ENCODE measurements at regions not wholly inside any gene's neighbourhood (a gene's known extent, or its start where the extent isn't known, plus 50 kb on each side); places are given as distances from the start of the nearest gene placed in this dataset.

DNA sequence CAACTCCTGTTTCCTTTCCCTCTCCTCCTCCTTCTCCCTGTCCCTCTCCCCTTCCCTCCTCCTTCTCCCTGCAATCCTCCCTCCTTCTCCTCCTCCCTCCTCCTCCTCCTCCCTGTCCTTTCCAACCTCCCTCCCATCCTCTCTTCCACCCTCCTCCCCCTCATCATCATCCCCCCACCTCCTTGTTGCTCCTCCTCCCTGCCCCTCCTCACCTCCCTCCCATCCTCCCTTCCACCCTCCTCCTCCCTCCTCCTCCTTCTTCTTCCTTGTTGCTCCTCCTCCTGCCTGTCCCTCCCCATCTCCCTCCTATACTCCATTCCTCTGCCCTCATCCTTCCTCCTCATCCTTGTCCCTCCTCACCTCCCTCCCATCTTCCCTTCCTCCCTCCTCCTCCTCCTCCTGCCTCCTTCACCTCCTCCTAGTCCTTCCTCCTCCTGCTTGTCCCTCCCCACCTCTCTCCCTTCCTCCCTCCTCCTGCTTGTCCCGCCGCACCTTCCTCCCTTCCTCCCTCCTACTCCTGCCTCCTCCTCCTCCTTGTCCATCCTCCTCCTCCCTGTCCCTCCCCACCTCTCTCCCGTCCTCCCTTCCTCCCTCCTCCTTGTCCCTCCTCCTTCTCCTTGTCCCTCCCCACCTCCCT, 222.5 kb downstream of the IRF8 start:
- no peak for DNase-seq

DNA sequence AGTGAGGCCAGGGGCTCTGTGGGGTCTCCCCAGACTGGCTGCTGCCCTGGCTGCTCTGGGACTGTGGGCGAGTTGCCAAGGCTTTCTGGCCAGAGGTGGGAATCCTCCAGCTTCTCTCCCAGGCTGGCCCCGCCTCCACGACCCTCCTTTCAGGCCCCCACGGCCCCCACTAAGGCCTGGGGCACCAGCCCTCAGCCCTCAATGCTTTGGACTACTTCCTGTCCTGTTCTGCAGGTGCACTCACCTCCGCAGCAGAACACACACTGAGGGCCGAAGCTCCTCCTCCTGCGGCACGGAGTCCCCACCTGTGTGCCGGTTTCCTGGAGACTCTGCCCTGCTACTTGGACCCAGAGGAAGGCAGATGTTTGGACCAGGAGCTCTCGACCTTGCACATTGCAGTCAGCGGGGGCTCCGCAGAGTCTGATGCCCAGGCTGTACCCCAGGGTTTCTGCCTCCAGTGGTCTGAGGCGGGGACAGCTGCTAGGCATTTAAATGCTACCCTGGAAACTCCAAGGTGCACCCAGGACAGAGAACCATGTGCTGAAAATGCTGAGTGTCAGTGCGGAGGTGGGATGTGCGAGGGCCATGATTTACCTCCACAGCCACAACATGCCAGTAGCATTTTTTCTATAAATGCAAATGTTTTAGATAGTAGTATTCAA, 223.8 kb downstream of the IRF8 start:
- DNase-seq, result no peak

DNA sequence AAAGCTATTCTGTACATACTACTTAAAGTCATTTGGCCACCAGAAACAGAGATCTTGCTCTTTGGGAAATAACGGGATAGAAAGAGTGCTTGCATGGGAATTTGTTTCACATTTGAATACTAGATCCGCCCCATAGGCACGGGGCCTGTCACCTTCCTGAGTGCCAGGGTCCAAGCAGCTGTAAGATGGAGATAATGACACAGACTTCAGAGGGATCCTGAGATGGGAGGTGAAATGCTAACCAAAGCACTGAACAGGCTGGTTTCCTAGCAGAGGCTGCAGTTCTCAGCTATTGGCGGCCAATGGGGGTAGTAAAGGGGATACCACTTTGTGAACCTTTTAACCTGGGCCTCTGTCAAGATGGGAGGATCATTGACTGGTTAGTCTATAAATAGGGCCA, 225.4 kb downstream of the IRF8 start:
- no peak for DNase-seq

DNA sequence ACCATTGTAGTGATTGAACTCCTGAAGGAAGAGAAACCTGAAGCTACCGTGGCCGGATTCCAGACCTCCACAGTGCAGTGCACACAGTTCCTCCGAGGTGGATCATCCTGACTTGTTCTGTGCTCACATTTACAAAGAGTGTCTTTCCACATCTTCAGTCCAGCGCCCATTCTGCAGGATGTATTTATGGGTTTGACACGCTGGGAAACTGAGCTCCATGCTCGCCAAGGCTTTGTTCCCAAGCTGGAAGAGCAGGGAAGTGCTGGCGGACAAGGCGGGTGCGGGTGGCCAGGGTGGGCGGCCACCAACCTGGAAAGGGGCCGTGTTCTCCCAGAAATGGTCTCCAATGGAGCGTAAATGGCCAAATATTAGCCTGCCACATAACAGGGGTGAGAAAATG, 227.9 kb downstream of the IRF8 start:
- DNase-seq, result no peak

DNA sequence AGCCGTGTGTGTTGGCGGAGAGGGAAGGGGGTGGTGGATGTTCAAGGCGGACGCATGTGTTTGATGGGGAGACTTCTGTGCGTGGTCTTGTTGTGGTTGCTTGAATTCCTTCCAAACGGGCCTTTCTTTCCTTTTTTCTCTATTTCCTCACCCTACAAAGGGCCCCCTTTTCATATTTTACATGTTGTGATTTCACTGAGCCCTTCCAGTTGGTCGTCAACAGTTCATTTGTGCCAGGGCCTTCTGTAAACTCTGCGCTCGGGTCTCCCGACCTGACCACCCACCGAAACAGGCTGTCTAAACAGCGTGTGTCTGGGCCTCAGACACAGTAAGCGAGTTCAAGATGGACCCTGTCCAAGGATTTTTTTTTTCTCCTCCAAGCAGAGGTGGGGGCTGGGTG, 228.4 kb downstream of the IRF8 start:
- no peak for DNase-seq

DNA sequence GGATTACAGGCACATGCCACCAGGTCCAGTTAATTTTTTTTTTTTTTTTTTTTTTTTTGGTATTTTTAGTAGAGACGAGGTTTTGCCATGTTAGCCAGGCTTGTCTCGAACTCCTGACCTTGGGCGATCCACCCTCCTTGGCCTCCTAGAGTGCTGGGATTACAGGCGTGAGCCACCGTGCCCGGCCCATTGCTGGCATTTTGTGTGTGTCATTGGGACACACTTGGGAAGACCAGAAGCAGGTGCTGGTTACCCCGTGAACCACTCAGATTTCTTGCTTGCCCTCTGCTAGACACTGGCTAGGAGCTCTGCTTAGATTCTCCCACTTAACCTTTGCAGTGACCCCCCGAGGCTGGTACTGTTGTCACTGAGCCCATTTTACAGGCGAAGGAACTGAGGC, 229.3 kb downstream of the IRF8 start:
- no peak for DNase-seq

DNA sequence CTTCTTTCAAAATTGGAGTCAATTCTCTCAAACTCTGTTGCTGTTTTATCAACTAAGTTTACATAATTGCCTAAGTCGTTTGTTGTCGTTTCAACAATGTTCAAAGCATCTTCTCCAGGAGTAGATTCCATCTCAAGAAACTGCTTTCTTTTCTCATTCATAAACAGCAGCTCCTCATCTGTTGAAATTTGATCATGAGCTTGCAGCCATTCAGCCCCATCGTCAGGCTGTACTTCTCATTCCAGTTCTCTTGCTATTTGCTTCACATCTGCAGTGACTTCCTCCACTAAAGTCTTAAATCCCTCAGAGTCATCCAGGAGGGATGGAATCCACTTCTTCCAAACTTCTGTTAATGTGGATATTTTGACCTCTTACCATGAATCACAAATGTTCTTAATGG, 230.6 kb downstream of the IRF8 start:
- DNase-seq, result no peak

DNA sequence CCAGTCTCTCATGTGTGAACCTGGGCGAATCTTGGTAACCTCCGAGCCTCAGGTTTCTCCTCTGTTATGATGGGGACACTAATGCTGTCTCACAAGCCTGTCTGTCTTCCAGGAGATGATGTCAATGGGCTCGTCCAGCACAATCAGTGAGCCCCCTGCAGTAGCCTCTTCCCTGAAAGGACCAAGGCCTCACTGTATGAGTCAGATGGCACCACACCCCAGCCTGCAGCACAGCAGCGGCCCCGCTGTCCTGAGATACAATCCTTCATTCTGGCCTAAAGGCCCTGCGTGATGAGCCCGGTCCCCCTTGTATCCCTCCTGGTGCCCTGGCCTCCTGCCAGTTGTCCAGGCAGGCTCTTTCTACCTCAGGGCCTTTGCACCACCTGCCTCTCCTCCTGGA, 234.4 kb downstream of the IRF8 start:
- DNase-seq, result no peak

DNA sequence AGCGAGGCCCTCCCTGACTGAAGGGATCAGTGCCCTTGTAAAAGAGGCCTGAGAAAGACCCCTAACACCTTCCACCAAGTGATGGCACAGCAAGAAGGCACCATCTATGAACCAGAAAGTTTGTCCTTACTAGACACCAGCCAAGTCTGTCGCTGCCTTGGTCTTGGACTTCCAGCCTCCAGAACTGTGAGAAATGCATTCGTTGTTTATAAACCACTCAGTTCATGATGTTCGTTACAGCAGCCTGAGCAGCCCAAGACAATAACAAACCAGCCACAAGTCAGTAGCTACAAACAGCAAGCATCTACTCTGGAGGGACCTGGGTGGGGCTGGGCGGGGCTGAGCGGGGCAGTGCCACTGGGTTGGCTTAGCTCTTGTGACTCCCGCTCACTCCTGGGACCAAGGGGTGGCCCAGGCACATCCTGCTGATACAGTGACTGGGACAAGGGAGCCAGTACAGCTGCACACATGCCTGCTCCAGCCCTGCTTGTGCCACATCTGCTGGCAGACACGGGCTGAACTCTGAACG, 234.9 kb downstream of the IRF8 start:
- no peak for DNase-seq

DNA sequence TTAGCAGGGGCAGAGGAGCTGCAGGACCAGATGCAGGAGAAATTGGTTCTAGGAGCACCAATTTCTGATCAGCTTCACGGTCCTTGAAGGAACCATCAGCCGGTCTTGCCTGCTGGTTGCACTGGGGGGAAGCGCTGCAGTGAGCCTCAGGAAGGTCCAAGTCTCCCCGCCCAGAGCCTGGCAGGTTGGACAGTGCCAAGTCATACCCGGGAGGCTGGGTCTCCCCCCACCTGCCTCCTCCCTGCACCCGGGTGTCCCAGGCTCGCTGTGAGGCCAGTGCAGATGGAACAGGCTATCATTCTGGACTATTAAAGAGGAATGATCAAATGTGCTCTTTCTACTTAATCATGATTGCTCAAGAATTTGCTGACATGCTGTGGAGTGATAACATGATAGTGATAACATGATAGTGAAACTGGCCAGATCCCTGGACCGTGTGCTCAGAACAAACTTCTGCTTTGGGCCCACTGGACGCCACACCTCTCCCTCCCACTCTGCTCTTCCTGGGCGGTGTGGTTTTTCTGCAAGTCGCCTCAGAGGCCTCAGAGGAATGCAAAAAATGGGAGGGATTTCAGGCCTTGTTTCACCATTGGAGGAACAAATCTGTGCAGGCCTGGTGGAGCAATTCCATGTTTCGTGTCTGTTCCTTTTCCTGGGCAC, 236.0 kb downstream of the IRF8 start:
- DNase-seq, result peak in 1 of 2 donors; percentile 31

DNA sequence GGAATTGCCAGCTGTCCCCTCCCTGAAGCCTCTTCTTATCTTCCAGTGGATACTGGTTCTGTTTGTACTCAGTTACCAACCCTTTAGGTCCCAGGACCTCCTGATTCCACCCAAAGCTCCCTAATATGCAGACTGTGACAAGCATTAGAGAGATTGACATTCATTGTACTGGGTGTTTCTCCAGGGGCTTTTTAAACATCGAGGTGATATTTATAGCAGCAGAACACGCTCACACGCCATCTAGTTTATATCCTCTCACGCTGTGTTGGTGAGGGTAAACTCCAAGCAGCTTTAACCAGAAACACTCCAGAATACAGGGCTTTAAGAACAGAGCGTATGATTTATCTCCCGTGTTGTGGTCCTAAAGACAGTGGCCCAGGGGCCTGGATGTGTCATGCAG, 238.4 kb downstream of the IRF8 start:
- no peak for DNase-seq

DNA sequence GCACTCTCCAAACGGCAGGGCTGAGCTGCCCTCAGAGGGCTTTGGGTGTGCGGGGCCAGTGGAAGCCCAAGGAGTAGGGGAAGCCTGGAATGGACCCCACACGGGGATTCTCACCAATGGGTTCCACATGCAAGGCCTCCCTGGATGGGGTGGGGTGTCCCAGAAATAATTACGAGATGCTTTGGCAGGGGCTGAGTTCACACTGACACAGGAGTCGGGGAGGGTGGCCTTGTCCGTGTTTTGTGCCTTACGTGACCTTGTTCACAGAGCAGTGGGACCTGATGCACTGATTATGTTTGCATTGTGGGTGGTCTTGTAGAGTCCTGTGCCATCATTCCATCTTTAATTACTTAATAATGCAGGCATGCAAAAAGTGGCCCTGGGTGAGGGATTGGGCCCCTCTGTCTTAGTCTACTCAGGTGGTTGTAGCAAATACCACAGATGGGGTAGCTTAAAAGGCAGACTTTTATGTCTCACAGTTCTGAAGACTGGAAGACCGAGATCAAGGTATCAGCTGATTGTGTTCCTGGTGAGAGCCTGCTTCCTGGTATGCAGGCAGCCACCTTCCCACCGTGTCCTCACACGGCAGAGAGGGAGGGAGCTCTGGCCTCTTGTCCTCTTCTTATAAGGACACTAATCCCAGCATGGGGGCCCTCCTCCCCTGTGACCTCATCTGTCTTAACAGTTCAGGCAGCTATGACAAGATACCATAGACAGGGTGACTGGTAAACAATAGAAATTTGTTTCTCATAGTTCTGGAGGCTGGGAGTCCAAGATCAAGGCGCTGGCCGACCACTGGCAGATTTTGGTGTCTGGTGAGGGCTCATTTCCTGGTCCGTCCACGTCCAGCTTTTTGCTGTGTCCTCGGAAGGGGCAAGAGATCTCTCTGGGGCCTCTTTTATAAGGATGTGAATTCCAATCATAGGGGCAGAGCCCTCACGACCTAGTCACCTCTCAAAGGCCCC, 239.4 kb downstream of the IRF8 start:
- no peak for DNase-seq

DNA sequence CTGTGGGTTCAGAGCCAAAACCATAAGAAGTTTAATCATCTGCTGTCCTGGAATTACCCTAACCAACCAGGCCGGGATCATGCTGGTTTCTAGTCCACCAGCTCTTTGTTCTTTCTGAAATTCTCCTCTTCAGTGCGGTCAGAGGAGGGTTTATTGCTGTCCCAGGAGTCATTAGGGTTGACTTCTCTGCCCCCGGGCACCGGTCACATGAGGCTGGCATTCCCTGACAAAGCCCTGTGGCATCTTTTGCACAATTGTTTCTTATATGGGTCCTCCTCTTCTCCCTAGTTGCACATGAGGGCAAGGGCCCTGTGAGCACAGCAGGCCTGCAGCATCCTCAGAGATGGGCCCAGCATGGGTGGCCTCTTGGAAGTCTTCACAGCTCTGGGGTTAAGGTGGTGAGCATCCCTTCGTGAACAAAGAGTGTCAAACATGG, 243.9 kb downstream of the IRF8 start:
- no peak for DNase-seq

DNA sequence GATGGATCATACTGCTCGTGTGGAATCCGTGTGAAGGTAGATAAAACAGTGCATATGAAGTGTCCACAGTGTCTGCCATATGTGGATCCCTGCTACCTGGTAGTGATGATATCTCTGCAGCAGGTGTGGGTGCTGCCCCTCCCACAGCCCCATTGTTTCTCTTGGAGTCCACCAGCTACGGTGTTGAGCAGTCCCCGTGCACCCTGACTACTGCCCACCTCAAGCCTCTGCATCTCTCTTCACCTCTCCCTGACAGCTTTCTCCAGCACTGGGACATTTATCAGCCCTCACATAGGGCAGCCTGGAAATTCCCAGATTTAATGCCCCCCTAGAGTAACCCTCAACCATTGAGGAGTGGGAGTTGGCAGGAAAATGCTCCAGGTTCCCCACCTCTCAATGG, 244.7 kb downstream of the IRF8 start:
- no peak for DNase-seq

DNA sequence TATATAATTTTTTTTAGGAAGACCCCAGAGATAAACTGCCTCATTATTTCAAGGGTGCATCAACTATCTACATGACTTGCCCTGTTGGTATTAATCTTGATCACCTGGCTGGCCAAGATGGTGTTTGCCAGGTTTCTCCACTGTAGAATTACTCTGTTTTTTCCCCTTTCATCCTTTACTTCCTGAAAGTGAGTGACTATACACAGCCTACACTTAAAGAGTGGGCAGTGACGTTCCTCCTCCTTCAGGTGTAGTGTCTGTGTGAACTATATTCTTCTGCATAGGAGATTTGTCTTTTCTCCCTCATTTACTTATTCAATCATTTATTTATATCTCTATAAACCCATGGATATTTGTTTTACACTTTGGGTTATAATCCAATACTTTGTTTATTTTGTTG, 246.7 kb downstream of the IRF8 start:
- no peak for DNase-seq

DNA sequence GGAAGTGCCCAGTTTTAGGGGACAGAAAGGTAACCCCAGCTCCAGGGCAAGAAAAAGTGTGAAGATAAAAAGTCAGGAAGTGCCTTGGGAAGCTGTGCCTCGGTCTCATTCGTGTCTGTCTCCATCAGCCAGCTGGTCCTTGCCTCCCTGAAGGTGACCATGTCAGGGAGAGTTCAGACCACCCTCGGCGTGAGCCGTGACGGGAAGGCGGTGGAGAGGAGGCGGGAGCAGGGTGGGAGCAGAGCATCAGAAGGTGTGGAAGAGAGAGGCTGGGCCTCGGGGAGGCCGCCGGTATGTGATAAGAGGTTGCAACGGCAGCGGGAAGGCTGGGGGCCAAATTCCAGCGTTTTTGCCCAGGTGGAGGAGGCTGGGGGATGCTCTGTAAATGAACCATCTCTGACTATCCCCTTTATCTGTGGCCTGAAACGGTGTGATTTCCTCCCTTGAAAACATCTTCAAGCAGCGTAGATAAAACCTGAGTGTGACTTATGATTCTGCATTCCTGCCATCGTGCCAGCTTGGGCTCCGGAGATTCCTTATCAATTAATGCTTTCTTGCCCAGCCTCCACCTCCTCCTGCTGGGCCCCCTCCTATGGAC, 251.8 kb downstream of the IRF8 start:
- DNase-seq, result no peak

DNA sequence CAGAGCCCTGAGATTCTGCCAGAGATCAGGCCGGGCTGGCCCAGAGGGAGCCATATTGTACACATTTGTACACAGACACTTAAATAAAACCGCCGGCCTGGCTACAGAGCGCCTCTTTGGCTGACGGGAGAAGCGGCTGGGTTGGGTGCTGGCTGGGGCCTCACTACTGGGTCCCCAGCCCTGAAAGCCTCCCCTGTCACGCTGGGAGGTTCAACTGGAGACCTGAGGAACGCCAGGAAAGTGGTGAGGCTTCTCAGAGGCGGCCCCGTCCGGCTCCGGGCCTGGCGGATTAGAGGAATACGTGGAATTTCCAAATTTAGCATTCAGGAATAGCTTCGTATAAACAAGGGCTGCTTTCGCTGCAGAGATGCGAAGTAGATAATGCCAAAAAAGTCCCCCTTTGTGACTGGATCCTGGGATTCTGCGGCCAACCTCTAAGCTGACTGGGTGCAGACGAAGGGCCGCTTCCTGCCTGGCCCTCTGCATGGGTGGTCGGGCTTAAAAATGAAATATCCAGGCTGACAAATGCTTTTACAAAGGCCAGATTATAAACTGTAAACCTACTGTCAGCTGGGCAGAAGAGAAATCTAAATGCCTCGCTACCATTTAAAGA, 252.4 kb downstream of the IRF8 start:
- DNase-seq, result no peak

DNA sequence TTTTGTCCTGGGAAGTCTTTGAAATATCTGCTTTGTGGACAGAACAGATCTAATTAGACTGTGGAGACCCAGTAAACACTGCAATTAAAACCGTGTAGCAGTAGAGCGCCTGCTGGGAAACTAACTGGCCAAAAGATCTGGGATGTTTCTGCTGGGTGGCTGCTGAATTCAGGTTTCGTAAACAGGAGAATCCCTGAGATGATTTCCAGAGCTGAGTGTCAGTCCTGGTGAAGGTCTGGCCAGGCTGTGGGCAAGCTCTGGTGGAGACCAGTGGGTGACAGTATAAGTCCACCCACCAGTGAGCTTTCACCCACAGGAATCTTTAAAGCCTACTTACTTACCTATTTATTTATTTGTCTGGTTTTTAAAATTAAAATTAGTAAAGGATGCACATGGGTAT, 257.2 kb downstream of the IRF8 start:
- DNase-seq, result no peak

DNA sequence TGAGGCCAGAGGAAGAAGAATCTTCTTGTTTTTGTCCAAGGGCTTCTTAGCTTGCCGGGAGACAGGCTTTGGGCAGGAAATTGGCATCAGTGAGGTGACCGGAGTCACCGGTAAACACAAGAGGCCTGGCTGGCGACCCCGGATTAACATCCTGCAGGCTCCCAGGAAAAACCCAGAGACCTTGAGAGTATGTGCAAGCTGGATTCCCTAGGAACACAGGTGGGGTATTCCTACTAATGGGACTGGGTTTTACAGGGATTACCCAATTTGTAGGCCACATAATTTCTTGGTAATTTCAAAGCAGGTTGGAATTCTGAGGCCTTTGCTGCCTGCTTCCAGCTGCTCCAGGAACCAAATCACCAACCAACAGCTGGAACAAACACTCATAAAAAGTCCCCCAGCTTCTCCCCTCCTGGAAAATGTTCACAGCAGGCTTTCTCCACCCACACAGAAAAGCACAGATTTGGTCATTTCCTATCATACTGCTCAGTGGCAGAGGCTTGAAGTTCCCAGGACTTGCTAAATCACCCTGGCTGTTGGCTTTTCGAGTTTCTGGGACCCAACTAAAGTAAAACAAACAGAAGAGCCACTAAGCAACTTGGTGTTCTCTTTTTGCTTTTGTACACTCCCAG, 258.8 kb downstream of the IRF8 start:
- DNase-seq, result peak; percentile 28 to 59

DNA sequence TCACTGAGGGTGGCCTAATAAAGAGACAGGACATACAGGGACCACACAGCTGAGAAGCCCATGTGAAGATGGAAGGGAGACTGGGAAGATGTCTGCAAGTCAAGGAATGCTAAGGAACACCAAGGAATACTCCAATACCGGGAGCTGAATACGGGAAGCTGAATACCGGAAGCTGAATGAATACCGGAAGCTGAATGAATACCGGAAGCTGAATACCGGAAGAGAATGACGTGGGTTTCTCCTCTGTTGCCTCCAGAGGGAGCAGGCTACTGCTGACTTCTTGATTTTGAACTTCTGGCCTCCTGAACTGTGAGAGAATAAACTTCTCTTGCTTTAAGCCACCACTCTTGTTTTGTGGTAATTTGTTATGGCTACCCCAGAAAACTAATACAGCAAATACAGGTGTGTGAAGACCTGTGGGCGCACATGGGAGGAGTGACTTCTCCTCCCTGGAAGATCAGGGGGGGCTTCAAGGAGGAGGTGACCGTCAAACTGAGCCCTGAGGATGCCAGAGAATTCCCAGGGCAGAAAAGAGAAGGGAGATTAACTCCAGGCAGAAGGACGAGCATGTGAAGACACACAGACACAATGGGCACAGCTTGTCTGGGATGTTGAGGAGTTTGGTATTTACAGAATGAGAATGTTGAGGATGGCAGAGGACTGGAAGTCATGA, 259.9 kb downstream of the IRF8 start:
- no peak for DNase-seq

DNA sequence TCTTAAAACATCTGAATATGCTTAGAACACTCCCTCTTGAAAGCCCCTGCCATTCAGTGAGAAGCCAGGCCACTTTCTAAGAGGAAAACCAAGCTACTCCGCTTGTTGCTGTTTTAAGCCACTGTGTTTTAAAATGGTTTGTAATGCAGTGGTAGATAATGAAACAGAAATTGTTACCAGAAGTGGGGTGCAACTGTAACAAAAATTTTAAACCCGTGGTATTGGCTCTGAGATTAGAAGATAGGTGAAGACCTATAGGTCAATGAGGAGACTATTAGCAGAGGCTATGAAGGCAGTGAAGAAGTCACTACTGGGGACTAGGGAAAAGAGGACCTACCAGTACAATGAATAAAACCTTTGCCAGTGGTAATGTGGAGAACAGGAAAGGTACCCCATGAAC, 266.5 kb downstream of the IRF8 start:
- DNase-seq, result no peak

Measured in inflammatory macrophage treated with lipopolysaccharide for 1 hour (primary cell).